Kidney capillary endothelial cell (primary cell): ENCODE measurements at regions not wholly inside any gene's neighbourhood (a gene's known extent, or its start where the extent isn't known, plus 50 kb on each side); places are given as distances from the start of the nearest gene placed in this dataset.
"Not testable (repeated sequence)": the region's sequence is repeated elsewhere in the genome, so short reads cannot be mapped to it uniquely, and the experiment has no call there.

Experiments
- DNase-seq: peaks from one replicate; pipeline ENCODE4 v3.0.0-alpha.2; 2018; ENCODE audit warnings: low spot score

- no peak for DNase-seq
Observed at GRCh38 chr2:76170009-76170384, 459.3 kb upstream of the GCFC2 start.

GRCh38 chr2:76169276-76170008 is 458.7 kb upstream of the GCFC2 start:
- DNase-seq: no peak

GRCh38 chr2:76163860-76164259 is 453.1 kb upstream of the GCFC2 start:
- no peak for DNase-seq

- no peak for DNase-seq
Observed at GRCh38 chr2:76160670-76161069, 450.0 kb upstream of the GCFC2 start.

- DNase-seq: no peak
Observed at GRCh38 chr2:76159042-76159648, 448.4 kb upstream of the GCFC2 start.

GRCh38 chr2:76157531-76157930 is 446.8 kb upstream of the GCFC2 start:
- no peak for DNase-seq

GRCh38 chr2:76154981-76155380 is 444.3 kb upstream of the GCFC2 start:
- DNase-seq: no peak

- no peak for DNase-seq
Observed at GRCh38 chr2:76149846-76150245, 439.1 kb upstream of the GCFC2 start.

GRCh38 chr2:76139303-76139702 is 428.6 kb upstream of the GCFC2 start:
- not testable (repeated sequence) for DNase-seq

- no peak for DNase-seq
Observed at GRCh38 chr2:76128622-76129021, 417.9 kb upstream of the GCFC2 start.

GRCh38 chr2:76120176-76120575 is 409.5 kb upstream of the GCFC2 start:
- no peak for DNase-seq

GRCh38 chr2:76089683-76090082 is 379.0 kb upstream of the GCFC2 start:
- DNase-seq: no peak

- no peak for DNase-seq
Observed at GRCh38 chr2:76083248-76083647, 372.5 kb upstream of the GCFC2 start.

GRCh38 chr2:76082509-76082908 is 371.8 kb upstream of the GCFC2 start:
- no peak for DNase-seq

GRCh38 chr2:76080154-76080553 is 369.4 kb upstream of the GCFC2 start:
- DNase-seq: no peak

GRCh38 chr2:76075126-76075525 is 364.4 kb upstream of the GCFC2 start:
- no peak for DNase-seq

GRCh38 chr2:76073992-76074604 is 363.4 kb upstream of the GCFC2 start:
- DNase-seq: no peak

- DNase-seq: peak; percentile 4
Observed at GRCh38 chr2:76050196-76050595, 339.5 kb upstream of the GCFC2 start.

GRCh38 chr2:76044701-76045100 is 334.0 kb upstream of the GCFC2 start:
- DNase-seq: no peak

GRCh38 chr2:76039505-76039904 is 328.8 kb upstream of the GCFC2 start:
- DNase-seq: no peak

- no peak for DNase-seq
Observed at GRCh38 chr2:76027761-76028160, 317.0 kb upstream of the GCFC2 start.

GRCh38 chr2:76019128-76019527 is 308.4 kb upstream of the GCFC2 start:
- peak; percentile 12 for DNase-seq

GRCh38 chr2:76009484-76009883 is 298.8 kb upstream of the GCFC2 start:
- no peak for DNase-seq
